Glutamatergic neuron (in vitro differentiated cells): ENCODE measurements at regions not wholly inside any gene's neighbourhood (a gene's known extent, or its start where the extent isn't known, plus 50 kb on each side); places are given as distances from the start of the nearest gene placed in this dataset.
"Not testable (repeated sequence)": the region's sequence is repeated elsewhere in the genome, so short reads cannot be mapped to it uniquely, and the experiment has no call there.

Experiments
- DNase-seq: peaks from one replicate; pipeline ENCODE4 v3.0.0; 2022
- H3K27ac Mint-ChIP-seq: one replicate; pipeline ENCODE4 v1.8.0; 2020; ENCODE audit warnings: mild to moderate bottlenecking, mixed read lengths, inconsistent platforms; ENCODE audit not compliant: unreplicated experiment
- H3K27me3 Mint-ChIP-seq: one replicate; pipeline ENCODE4 v1.8.0; 2020; ENCODE audit warnings: mild to moderate bottlenecking, moderate library complexity, mixed read lengths, inconsistent platforms; ENCODE audit not compliant: unreplicated experiment
- H3K36me3 Mint-ChIP-seq: one replicate; pipeline ENCODE4 v1.8.0; 2020; ENCODE audit warnings: mild to moderate bottlenecking, mixed read lengths, inconsistent platforms; ENCODE audit not compliant: unreplicated experiment
- H3K4me1 Mint-ChIP-seq: one replicate; pipeline ENCODE4 v1.8.0; 2020; ENCODE audit warnings: mild to moderate bottlenecking, low read depth, mixed read lengths, inconsistent platforms; ENCODE audit not compliant: unreplicated experiment
- H3K4me3 Mint-ChIP-seq: one replicate; pipeline ENCODE4 v1.8.0; 2020; ENCODE audit warnings: mild to moderate bottlenecking, mixed read lengths, inconsistent platforms; ENCODE audit not compliant: unreplicated experiment
- H3K9me3 Mint-ChIP-seq: one replicate; pipeline ENCODE4 v1.8.0; 2020; ENCODE audit warnings: mild to moderate bottlenecking, moderate library complexity, mixed read lengths, inconsistent platforms; ENCODE audit not compliant: unreplicated experiment
- TF ChIP-seq, protein P1 (sequence below): fragments of 200-600 bp; sonication (generic); IDR thresholded peaks from one replicate; pipeline ENCODE4 v1.5.0; 2021; ENCODE audit not compliant: partially characterized antibody, unreplicated experiment

GRCh38 chr17:30599428-30600059 is 122.3 kb downstream of the GOSR1 start:
- TF ChIP-seq, protein P1, sequence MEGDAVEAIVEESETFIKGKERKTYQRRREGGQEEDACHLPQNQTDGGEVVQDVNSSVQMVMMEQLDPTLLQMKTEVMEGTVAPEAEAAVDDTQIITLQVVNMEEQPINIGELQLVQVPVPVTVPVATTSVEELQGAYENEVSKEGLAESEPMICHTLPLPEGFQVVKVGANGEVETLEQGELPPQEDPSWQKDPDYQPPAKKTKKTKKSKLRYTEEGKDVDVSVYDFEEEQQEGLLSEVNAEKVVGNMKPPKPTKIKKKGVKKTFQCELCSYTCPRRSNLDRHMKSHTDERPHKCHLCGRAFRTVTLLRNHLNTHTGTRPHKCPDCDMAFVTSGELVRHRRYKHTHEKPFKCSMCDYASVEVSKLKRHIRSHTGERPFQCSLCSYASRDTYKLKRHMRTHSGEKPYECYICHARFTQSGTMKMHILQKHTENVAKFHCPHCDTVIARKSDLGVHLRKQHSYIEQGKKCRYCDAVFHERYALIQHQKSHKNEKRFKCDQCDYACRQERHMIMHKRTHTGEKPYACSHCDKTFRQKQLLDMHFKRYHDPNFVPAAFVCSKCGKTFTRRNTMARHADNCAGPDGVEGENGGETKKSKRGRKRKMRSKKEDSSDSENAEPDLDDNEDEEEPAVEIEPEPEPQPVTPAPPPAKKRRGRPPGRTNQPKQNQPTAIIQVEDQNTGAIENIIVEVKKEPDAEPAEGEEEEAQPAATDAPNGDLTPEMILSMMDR, result no peak
- peaks cover 5% of the 10 kb centered on the region for H3K4me1 Mint-ChIP-seq
- H3K4me3 Mint-ChIP-seq, result peak overlapping the region; percentile 85
- H3K27ac Mint-ChIP-seq, result no peak overlapping the region
- H3K27me3 Mint-ChIP-seq, result peaks cover 2% of the 10 kb centered on the region
- peaks cover 2% of the 10 kb centered on the region for H3K9me3 Mint-ChIP-seq
- no peaks in the 10 kb centered on the region for H3K36me3 Mint-ChIP-seq
- DNase-seq, result no peak

DNA sequence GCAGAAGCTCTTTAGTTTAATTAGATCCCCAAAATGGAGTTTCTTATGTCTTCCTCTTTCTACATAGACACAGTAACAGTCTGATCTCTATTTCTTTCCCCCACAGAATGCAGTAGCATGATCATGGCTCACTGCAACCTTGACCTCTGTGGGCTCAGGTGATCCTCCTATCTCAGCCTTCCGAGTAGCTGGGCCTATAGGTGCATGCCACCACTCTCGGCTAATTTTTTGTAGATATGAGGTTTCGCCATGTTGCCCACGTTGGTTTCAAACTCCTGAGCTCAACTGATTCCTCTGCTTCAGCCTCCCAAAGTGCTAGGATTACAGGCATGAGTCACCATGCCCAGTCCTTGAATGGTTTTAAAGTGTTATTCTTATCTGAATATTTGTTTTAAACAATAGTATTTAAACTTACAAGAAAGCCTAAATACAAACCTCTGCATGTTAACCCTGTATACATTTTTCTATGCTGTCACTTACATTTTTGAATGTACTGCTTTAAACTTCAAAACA is 120.6 kb downstream of the GOSR1 start:
- Mint-ChIP-seq H3K27me3 (peaks cover 2% of the 10 kb centered on the region), H3K27ac (no peak overlapping the region), H3K4me3 (no peak overlapping the region), H3K36me3 (no peaks in the 10 kb centered on the region), H3K4me1 (peaks cover 5% of the 10 kb centered on the region), H3K9me3 (peaks cover 2% of the 10 kb centered on the region)
- TF ChIP-seq, protein P1, result no peak
- DNase-seq, result no peak

- H3K27me3 Mint-ChIP-seq, DNase-seq, H3K27ac Mint-ChIP-seq, H3K4me1 Mint-ChIP-seq, H3K36me3 Mint-ChIP-seq, H3K4me3 Mint-ChIP-seq, H3K9me3 Mint-ChIP-seq: not testable (repeated sequence)
Measured at GRCh38 chr17:30596948-30597775, 120.0 kb downstream of the GOSR1 start.

DNA sequence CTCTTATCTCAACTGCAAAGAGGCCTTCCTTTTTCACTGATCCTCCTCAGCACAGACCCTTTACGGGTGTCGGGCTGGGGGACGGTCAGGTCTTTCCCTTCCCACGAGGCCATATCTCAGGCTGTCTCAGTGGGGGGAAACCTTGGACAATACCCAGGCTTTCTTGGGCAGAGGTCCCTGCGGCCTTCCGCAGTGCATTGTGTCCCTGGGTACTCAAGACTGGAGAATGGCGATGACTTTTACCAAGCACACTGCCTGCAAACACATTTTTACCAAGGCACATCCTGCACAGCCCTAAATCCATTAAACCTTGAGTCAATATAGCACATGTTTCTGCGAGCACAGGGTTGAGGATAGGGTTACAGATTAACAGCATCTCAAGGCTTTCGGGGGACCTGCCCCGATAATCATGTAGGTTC is 117.8 kb downstream of the GOSR1 start:
- H3K4me3 Mint-ChIP-seq, H3K9me3 Mint-ChIP-seq: not testable (repeated sequence)

DNA sequence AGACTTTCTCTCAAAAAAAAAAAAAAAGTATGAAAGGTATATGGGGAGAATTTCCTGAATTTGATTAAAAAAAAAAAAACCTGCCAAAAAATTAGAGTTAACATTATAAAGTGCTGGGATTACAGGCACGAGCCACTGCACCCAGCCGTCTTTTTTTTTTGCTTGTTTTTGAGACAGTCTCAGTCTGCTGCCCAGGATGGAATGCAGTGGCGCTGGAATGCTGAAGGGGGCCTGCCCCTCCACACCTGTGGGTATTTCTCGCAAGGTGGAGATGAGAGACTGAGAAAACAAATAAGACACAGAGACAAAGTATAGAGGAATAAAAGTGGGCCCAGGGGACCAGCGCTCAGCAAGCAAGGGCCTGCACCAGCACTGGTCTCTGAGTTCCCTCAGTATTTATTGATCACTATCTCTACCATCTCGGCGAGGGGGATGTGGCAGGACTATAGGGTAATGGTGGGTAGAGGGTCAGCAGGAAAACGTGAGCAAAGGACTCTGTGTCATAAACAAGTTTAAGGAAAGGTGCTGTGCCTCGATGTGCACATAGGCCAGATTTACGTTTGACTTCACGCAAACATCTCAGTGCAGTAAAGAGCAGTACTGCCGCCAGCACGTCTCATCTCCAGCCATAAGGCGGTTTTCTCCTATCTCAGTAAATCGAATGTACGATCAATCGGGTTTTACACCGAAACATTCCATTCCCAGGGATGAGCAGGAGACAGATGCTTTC is 117.2 kb downstream of the GOSR1 start:
- Mint-ChIP-seq H3K4me3 (no peak overlapping the region), H3K36me3 (no peaks in the 10 kb centered on the region), H3K27ac (no peak overlapping the region), H3K4me1 (no peaks in the 10 kb centered on the region), H3K9me3 (peaks cover 2% of the 10 kb centered on the region), H3K27me3 (peaks cover 2% of the 10 kb centered on the region)
- TF ChIP-seq, protein P1, result no peak
- DNase-seq, result no peak

More for the DNA sequence above, 117.8 kb downstream of the GOSR1 start:
- DNase-seq, H3K36me3 Mint-ChIP-seq, H3K4me1 Mint-ChIP-seq, H3K27ac Mint-ChIP-seq, H3K27me3 Mint-ChIP-seq: not testable (repeated sequence)
